NT2/D1 (cell line): ENCODE measurements at regions not wholly inside any gene's neighbourhood (a gene's known extent, or its start where the extent isn't known, plus 50 kb on each side); places are given as distances from the start of the nearest gene placed in this dataset.

Experiments used
- SUZ12 ChIP-seq: IDR thresholded peaks from 2 replicates; pipeline ENCODE4 v1.6.1; 2011; ENCODE audit not compliant: insufficient read length, insufficient read depth; ENCODE audit errors: extremely low read depth
- YY1 ChIP-seq: IDR thresholded peaks from 2 replicates; pipeline ENCODE4 v1.6.1; 2011; ENCODE audit not compliant: insufficient read length, insufficient read depth
- ZNF274 ChIP-seq: IDR thresholded peaks from 2 replicates; pipeline ENCODE4 v1.6.1; 2011; ENCODE audit warnings: mild to moderate bottlenecking, low read depth, low read length

- TF ChIP-seq YY1 (no peak), ZNF274 (no peak), SUZ12 (no peak)
Observed at GRCh38 chr20:17867131-17867925, 101.3 kb downstream of the SNX5 start.
